ENCODE measurements at regions not wholly inside any gene's neighbourhood (a gene's known extent, or its start where the extent isn't known, plus 50 kb on each side); places are given as distances from the start of the nearest gene placed in this dataset.
A peak's percentile ranks its signal among the peaks of the same experiment; 100 is the strongest.

GRCh38 chr3:43892061-43892460 lies 201.3 kb downstream of the ABHD5 start:
- Histone ChIP-seq H3K4me1 (ENCODE audit: insufficient read depth, low read length) (peaks cover 14% of the 10 kb centered on the region), H3K9me3 (ENCODE audit: low read depth, low read length) (no peaks in the 10 kb centered on the region), H3K27me3 (ENCODE audit: insufficient read depth, low read length) (peaks cover 41% of the 10 kb centered on the region), H3K4me3 (ENCODE audit: low read length) (no peak overlapping the region)

- Histone ChIP-seq H3K27me3 (ENCODE audit: insufficient read depth, low read length) (peaks cover 41% of the 10 kb centered on the region), H3K4me1 (ENCODE audit: insufficient read depth, low read length) (peaks cover 14% of the 10 kb centered on the region), H3K9me3 (ENCODE audit: low read depth, low read length) (no peaks in the 10 kb centered on the region), H3K4me3 (ENCODE audit: low read length) (no peak overlapping the region)
Observed at GRCh38 chr3:43892526-43892925, 201.8 kb downstream of the ABHD5 start.

GRCh38 chr3:43893727-43894126 lies 203.0 kb downstream of the ABHD5 start:
- H3K4me3 ChIP-seq (ENCODE audit: low read length): no peak overlapping the region
- H3K9me3 ChIP-seq (ENCODE audit: low read depth, low read length): no peaks in the 10 kb centered on the region
- peaks cover 14% of the 10 kb centered on the region for H3K4me1 ChIP-seq (ENCODE audit: insufficient read depth, low read length)
- H3K27me3 ChIP-seq (ENCODE audit: insufficient read depth, low read length): peaks cover 44% of the 10 kb centered on the region

GRCh38 chr3:43894176-43895049 lies 203.7 kb downstream of the ABHD5 start:
- Histone ChIP-seq H3K9me3 (ENCODE audit: low read depth, low read length) (no peaks in the 10 kb centered on the region), H3K27me3 (ENCODE audit: insufficient read depth, low read length) (peaks cover 44% of the 10 kb centered on the region), H3K4me1 (ENCODE audit: insufficient read depth, low read length) (peaks cover 14% of the 10 kb centered on the region), H3K4me3 (ENCODE audit: low read length) (peak overlapping the region; percentile 19)

- peaks cover 14% of the 10 kb centered on the region for H3K4me1 ChIP-seq (ENCODE audit: insufficient read depth, low read length)
- H3K4me3 ChIP-seq (ENCODE audit: low read length): no peak overlapping the region
- H3K9me3 ChIP-seq (ENCODE audit: low read depth, low read length): no peaks in the 10 kb centered on the region
- H3K27me3 ChIP-seq (ENCODE audit: insufficient read depth, low read length): peaks cover 44% of the 10 kb centered on the region
Observed at GRCh38 chr3:43895573-43895972, 204.8 kb downstream of the ABHD5 start.

GRCh38 chr3:43902415-43902814 lies 211.7 kb downstream of the ABHD5 start:
- no peak overlapping the region for H3K4me3 ChIP-seq (ENCODE audit: low read length)
- H3K4me1 ChIP-seq (ENCODE audit: insufficient read depth, low read length): peaks cover 12% of the 10 kb centered on the region
- H3K27me3 ChIP-seq (ENCODE audit: insufficient read depth, low read length): peaks cover 5% of the 10 kb centered on the region
- no peaks in the 10 kb centered on the region for H3K9me3 ChIP-seq (ENCODE audit: low read depth, low read length)

- Histone ChIP-seq H3K9me3 (ENCODE audit: low read depth, low read length) (no peaks in the 10 kb centered on the region), H3K4me3 (ENCODE audit: low read length) (no peak overlapping the region), H3K4me1 (ENCODE audit: insufficient read depth, low read length) (peaks cover 12% of the 10 kb centered on the region), H3K27me3 (ENCODE audit: insufficient read depth, low read length) (peaks cover 2% of the 10 kb centered on the region)
Observed at GRCh38 chr3:43905157-43905556, 214.4 kb downstream of the ABHD5 start.

GRCh38 chr3:43906849-43907507 lies 216.2 kb downstream of the ABHD5 start:
- H3K27me3 ChIP-seq (ENCODE audit: insufficient read depth, low read length): peaks cover 2% of the 10 kb centered on the region
- H3K4me3 ChIP-seq (ENCODE audit: low read length): no peak overlapping the region
- H3K9me3 ChIP-seq (ENCODE audit: low read depth, low read length): no peaks in the 10 kb centered on the region
- peaks cover 12% of the 10 kb centered on the region for H3K4me1 ChIP-seq (ENCODE audit: insufficient read depth, low read length)

GRCh38 chr3:43907508-43907858 lies 216.7 kb downstream of the ABHD5 start:
- H3K27me3 ChIP-seq (ENCODE audit: insufficient read depth, low read length): peaks cover 2% of the 10 kb centered on the region
- no peaks in the 10 kb centered on the region for H3K9me3 ChIP-seq (ENCODE audit: low read depth, low read length)
- H3K4me1 ChIP-seq (ENCODE audit: insufficient read depth, low read length): peaks cover 12% of the 10 kb centered on the region
- H3K4me3 ChIP-seq (ENCODE audit: low read length): no peak overlapping the region

GRCh38 chr3:43908456-43908855 lies 217.7 kb downstream of the ABHD5 start:
- H3K27me3 ChIP-seq (ENCODE audit: insufficient read depth, low read length): no peaks in the 10 kb centered on the region
- no peaks in the 10 kb centered on the region for H3K9me3 ChIP-seq (ENCODE audit: low read depth, low read length)
- no peak overlapping the region for H3K4me3 ChIP-seq (ENCODE audit: low read length)
- peaks cover 12% of the 10 kb centered on the region for H3K4me1 ChIP-seq (ENCODE audit: insufficient read depth, low read length)

- H3K27me3 ChIP-seq (ENCODE audit: insufficient read depth, low read length): no peaks in the 10 kb centered on the region
- peaks cover 12% of the 10 kb centered on the region for H3K4me1 ChIP-seq (ENCODE audit: insufficient read depth, low read length)
- no peak overlapping the region for H3K4me3 ChIP-seq (ENCODE audit: low read length)
- H3K9me3 ChIP-seq (ENCODE audit: low read depth, low read length): no peaks in the 10 kb centered on the region
Observed at GRCh38 chr3:43909149-43909548, 218.4 kb downstream of the ABHD5 start.

- Histone ChIP-seq H3K9me3 (ENCODE audit: low read depth, low read length) (no peaks in the 10 kb centered on the region), H3K27me3 (ENCODE audit: insufficient read depth, low read length) (no peaks in the 10 kb centered on the region), H3K4me3 (ENCODE audit: low read length) (no peak overlapping the region), H3K4me1 (ENCODE audit: insufficient read depth, low read length) (peaks cover 12% of the 10 kb centered on the region)
Observed at GRCh38 chr3:43910750-43911149, 220.0 kb downstream of the ABHD5 start.

- Histone ChIP-seq H3K27me3 (ENCODE audit: insufficient read depth, low read length) (no peaks in the 10 kb centered on the region), H3K4me1 (ENCODE audit: insufficient read depth, low read length) (no peaks in the 10 kb centered on the region), H3K9me3 (ENCODE audit: low read depth, low read length) (no peaks in the 10 kb centered on the region), H3K4me3 (ENCODE audit: low read length) (no peak overlapping the region)
Observed at GRCh38 chr3:43913036-43913948, 222.6 kb downstream of the ABHD5 start.

- no peaks in the 10 kb centered on the region for H3K27me3 ChIP-seq (ENCODE audit: insufficient read depth, low read length)
Observed at GRCh38 chr3:43914269-43914668, 223.5 kb downstream of the ABHD5 start.

GRCh38 chr3:43915546-43915945 lies 224.8 kb downstream of the ABHD5 start:
- H3K4me3 ChIP-seq (ENCODE audit: low read length): no peak overlapping the region
- H3K27me3 ChIP-seq (ENCODE audit: insufficient read depth, low read length): peaks cover 5% of the 10 kb centered on the region
- no peaks in the 10 kb centered on the region for H3K4me1 ChIP-seq (ENCODE audit: insufficient read depth, low read length)
- H3K9me3 ChIP-seq (ENCODE audit: low read depth, low read length): no peaks in the 10 kb centered on the region

More at GRCh38 chr3:43914269-43914668, 223.5 kb downstream of the ABHD5 start:
- Histone ChIP-seq H3K4me1 (ENCODE audit: insufficient read depth, low read length) (no peaks in the 10 kb centered on the region), H3K9me3 (ENCODE audit: low read depth, low read length) (no peaks in the 10 kb centered on the region), H3K4me3 (ENCODE audit: low read length) (no peak overlapping the region)
